HEK293 (cell line): ENCODE measurements at regions not wholly inside any gene's neighbourhood (a gene's known extent, or its start where the extent isn't known, plus 50 kb on each side); places are given as distances from the start of the nearest gene placed in this dataset.

Experiments used
- BCL11A ChIP-seq: fragments of 450-650 bp; formaldehyde crosslinking; IDR thresholded peaks from 2 replicates; pipeline ENCODE4 v1.5.1; 2016; ENCODE audit warnings: low read depth, missing biosample characterization, missing genetic modification characterization
- HOXA7 ChIP-seq: sonication (generic); formaldehyde crosslinking; IDR thresholded peaks from 2 replicates; pipeline ENCODE4 v1.8.1; 2022; ENCODE audit warnings: missing genetic modification reagents, borderline replicate concordance
- ZBTB1 ChIP-seq: fragments of 450-650 bp; formaldehyde crosslinking; IDR thresholded peaks from 2 replicates; pipeline ENCODE4 v1.5.1; 2016; ENCODE audit warnings: missing biosample characterization, missing genetic modification characterization
- ZBTB21 ChIP-seq: fragments of 450-650 bp; formaldehyde crosslinking; IDR thresholded peaks from 2 replicates; pipeline ENCODE4 v1.5.1; 2017; ENCODE audit warnings: missing biosample characterization, missing genetic modification characterization
- ZFP3 ChIP-seq: fragments of 450-650 bp; formaldehyde crosslinking; IDR thresholded peaks from 2 replicates; pipeline ENCODE4 v1.5.1; 2016; ENCODE audit warnings: low read depth, missing biosample characterization, missing genetic modification characterization
- ZNF211 ChIP-seq: fragments of 450-650 bp; formaldehyde crosslinking; IDR thresholded peaks from 2 replicates; pipeline ENCODE4 v1.5.1; 2016; ENCODE audit warnings: low read depth, missing biosample characterization, missing genetic modification characterization
- ZNF214 ChIP-seq: fragments of 450-650 bp; formaldehyde crosslinking; IDR thresholded peaks from 2 replicates; pipeline ENCODE4 v1.5.1; 2017; ENCODE audit warnings: missing biosample characterization, mild to moderate bottlenecking, missing genetic modification characterization, borderline replicate concordance
- ZNF274 ChIP-seq, 2 experiments: fragments of 200-500 bp in 1 of 2; fragments of 450-650 bp in 1 of 2; sonication (Bioruptor generic) in 1 of 2; formaldehyde crosslinking in 1 of 2; IDR thresholded peaks; 2 replicates each; pipeline versions ENCODE4 v1.5.1 to v1.6.1; 2014 to 2016; ENCODE audit warnings: borderline replicate concordance in 1 of 2, inconsistent platforms in 1 of 2, low read length in 1 of 2, missing biosample characterization in 1 of 2, missing genetic modification characterization in 1 of 2
- ZXDB ChIP-seq: fragments of 450-650 bp; formaldehyde crosslinking; IDR thresholded peaks from 2 replicates; pipeline ENCODE4 v1.5.1; 2016; ENCODE audit warnings: missing biosample characterization, missing genetic modification characterization
- TF ChIP-seq, protein P1 (sequence below): fragments of 450-650 bp; formaldehyde crosslinking; IDR thresholded peaks from 2 replicates; pipeline ENCODE4 v1.5.1; 2016; ENCODE audit warnings: missing biosample characterization, missing genetic modification characterization
- TF ChIP-seq, protein P2 (sequence below): fragments of 450-650 bp; formaldehyde crosslinking; conservative IDR thresholded peaks from 2 replicates; pipeline ENCODE4 v1.5.1; 2016; ENCODE audit warnings: low read depth, missing biosample characterization, missing genetic modification characterization
- TF ChIP-seq, protein P3 (sequence below): fragments of 450-650 bp; formaldehyde crosslinking; IDR thresholded peaks from 2 replicates; pipeline ENCODE4 v1.5.1; 2016; ENCODE audit warnings: missing biosample characterization, missing genetic modification characterization

DNA sequence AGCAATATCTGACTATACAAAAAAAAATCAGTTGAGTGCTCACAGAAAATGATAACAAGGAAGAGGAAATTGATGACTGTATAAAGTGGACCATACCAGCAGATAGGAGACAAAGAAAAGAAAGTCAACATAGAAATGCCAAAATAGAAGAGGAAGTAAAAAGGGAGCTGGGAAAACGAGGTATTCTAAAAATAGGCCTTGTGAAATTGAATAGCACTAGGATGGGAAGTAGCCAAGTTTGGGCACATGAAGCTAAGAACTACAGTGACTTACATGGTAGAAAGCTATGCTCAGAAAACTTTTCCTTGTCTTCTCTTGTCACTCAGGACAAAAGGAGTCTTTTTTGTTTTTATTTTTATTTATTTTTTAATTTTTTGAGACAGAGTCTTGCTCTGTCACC lies 76.2 kb upstream of the APBB1IP start:
- TF ChIP-seq, protein P1, sequence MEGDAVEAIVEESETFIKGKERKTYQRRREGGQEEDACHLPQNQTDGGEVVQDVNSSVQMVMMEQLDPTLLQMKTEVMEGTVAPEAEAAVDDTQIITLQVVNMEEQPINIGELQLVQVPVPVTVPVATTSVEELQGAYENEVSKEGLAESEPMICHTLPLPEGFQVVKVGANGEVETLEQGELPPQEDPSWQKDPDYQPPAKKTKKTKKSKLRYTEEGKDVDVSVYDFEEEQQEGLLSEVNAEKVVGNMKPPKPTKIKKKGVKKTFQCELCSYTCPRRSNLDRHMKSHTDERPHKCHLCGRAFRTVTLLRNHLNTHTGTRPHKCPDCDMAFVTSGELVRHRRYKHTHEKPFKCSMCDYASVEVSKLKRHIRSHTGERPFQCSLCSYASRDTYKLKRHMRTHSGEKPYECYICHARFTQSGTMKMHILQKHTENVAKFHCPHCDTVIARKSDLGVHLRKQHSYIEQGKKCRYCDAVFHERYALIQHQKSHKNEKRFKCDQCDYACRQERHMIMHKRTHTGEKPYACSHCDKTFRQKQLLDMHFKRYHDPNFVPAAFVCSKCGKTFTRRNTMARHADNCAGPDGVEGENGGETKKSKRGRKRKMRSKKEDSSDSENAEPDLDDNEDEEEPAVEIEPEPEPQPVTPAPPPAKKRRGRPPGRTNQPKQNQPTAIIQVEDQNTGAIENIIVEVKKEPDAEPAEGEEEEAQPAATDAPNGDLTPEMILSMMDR (tag by site-specific recombination) = no peak
- TF ChIP-seq ZNF211 (tag by site-specific recombination) (no peak), ZXDB (tag by site-specific recombination) (no peak), ZBTB1 (tag by site-specific recombination) (no peak), ZNF214 (no peak), ZNF274 (IDR thresholded peaks at IDR 0.05; ENCODE audit: low read length) (no peak), ZNF274 (tag by site-specific recombination; IDR thresholded peaks at IDR 0.05; ENCODE audit: borderline replicate concordance) (no peak), BCL11A (tag by site-specific recombination) (no peak), HOXA7 (CRISPR knock-in tag) (no peak), ZBTB21 (tag by site-specific recombination) (no peak), ZFP3 (no peak)
- TF ChIP-seq, protein P2, sequence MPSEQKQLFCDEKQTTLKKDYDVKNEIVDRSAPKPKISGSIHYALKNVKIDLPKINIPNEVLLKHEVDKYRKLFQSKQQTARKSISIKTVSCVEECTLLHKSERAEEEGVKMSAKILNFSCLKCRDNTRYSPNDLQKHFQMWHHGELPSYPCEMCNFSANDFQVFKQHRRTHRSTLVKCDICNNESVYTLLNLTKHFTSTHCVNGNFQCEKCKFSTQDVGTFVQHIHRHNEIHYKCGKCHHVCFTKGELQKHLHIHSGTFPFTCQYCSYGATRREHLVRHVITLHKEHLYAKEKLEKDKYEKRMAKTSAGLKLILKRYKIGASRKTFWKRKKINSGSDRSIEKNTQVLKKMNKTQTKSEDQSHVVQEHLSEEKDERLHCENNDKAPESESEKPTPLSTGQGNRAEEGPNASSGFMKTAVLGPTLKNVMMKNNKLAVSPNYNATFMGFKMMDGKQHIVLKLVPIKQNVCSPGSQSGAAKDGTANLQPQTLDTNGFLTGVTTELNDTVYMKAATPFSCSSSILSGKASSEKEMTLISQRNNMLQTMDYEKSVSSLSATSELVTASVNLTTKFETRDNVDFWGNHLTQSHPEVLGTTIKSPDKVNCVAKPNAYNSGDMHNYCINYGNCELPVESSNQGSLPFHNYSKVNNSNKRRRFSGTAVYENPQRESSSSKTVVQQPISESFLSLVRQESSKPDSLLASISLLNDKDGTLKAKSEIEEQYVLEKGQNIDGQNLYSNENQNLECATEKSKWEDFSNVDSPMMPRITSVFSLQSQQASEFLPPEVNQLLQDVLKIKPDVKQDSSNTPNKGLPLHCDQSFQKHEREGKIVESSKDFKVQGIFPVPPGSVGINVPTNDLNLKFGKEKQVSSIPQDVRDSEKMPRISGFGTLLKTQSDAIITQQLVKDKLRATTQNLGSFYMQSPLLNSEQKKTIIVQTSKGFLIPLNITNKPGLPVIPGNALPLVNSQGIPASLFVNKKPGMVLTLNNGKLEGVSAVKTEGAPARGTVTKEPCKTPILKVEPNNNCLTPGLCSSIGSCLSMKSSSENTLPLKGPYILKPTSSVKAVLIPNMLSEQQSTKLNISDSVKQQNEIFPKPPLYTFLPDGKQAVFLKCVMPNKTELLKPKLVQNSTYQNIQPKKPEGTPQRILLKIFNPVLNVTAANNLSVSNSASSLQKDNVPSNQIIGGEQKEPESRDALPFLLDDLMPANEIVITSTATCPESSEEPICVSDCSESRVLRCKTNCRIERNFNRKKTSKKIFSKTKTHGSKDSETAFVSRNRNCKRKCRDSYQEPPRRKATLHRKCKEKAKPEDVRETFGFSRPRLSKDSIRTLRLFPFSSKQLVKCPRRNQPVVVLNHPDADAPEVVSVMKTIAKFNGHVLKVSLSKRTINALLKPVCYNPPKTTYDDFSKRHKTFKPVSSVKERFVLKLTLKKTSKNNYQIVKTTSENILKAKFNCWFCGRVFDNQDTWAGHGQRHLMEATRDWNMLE (tag by site-specific recombination) = no peak
- TF ChIP-seq, protein P3, sequence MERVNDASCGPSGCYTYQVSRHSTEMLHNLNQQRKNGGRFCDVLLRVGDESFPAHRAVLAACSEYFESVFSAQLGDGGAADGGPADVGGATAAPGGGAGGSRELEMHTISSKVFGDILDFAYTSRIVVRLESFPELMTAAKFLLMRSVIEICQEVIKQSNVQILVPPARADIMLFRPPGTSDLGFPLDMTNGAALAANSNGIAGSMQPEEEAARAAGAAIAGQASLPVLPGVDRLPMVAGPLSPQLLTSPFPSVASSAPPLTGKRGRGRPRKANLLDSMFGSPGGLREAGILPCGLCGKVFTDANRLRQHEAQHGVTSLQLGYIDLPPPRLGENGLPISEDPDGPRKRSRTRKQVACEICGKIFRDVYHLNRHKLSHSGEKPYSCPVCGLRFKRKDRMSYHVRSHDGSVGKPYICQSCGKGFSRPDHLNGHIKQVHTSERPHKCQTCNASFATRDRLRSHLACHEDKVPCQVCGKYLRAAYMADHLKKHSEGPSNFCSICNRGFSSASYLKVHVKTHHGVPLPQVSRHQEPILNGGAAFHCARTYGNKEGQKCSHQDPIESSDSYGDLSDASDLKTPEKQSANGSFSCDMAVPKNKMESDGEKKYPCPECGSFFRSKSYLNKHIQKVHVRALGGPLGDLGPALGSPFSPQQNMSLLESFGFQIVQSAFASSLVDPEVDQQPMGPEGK = no peak
